Upper lobe of left lung (tissue), 4 donors: ENCODE measurements at regions not wholly inside any gene's neighbourhood (a gene's known extent, or its start where the extent isn't known, plus 50 kb on each side); places are given as distances from the start of the nearest gene placed in this dataset.

Experiments
- CTCF ChIP-seq, 6 experiments: fragments of 450-650 bp in 4 of 6; fragments of 200-600 bp in 2 of 6; sonication (generic) in 2 of 6; IDR thresholded peaks; one replicate each; pipeline ENCODE4 v1.5.1; 2016 to 2019; ENCODE audit warnings: antibody characterized with exemption in 6 of 6
- POLR2A ChIP-seq, 4 donors: fragments of 450-650 bp; IDR thresholded peaks; one replicate each; pipeline ENCODE4 v1.5.1; 2016 to 2017; ENCODE audit warnings: antibody characterized with exemption in 4 of 4, mild to moderate bottlenecking in 2 of 4

- TF ChIP-seq CTCF (IDR thresholded peaks at IDR 0.05) (no peak), POLR2A (IDR thresholded peaks at IDR 0.05) (no peak)
These were observed 138.4 kb downstream of the BRD1 start for GRCh38 chr22:49689255-49689770.
